ENCODE measurements at regions not wholly inside any gene's neighbourhood (a gene's known extent, or its start where the extent isn't known, plus 50 kb on each side); places are given as distances from the start of the nearest gene placed in this dataset.

GRCh38 chr15:61743345-61743909, 316.8 kb downstream of the VPS13C start:
- H4K20me1 ChIP-seq (ENCODE audit: insufficient read depth, low read length) = no peaks in the 10 kb centered on the region
- H3K79me2 ChIP-seq (ENCODE audit: insufficient read depth, low read length) = no peaks in the 10 kb centered on the region
- H2AFZ ChIP-seq (ENCODE audit: low read depth, low read length) = no peak overlapping the region
- H3K4me2 ChIP-seq (ENCODE audit: insufficient read depth, low read length) = no peak overlapping the region
- TF ChIP-seq, protein P1, sequence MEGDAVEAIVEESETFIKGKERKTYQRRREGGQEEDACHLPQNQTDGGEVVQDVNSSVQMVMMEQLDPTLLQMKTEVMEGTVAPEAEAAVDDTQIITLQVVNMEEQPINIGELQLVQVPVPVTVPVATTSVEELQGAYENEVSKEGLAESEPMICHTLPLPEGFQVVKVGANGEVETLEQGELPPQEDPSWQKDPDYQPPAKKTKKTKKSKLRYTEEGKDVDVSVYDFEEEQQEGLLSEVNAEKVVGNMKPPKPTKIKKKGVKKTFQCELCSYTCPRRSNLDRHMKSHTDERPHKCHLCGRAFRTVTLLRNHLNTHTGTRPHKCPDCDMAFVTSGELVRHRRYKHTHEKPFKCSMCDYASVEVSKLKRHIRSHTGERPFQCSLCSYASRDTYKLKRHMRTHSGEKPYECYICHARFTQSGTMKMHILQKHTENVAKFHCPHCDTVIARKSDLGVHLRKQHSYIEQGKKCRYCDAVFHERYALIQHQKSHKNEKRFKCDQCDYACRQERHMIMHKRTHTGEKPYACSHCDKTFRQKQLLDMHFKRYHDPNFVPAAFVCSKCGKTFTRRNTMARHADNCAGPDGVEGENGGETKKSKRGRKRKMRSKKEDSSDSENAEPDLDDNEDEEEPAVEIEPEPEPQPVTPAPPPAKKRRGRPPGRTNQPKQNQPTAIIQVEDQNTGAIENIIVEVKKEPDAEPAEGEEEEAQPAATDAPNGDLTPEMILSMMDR (IDR thresholded peaks at IDR 0.05; ENCODE audit: borderline replicate concordance, extremely low read depth, low read length, poor library complexity, severe bottlenecking) = no peak
- no peak for TF ChIP-seq EZH2 (IDR thresholded peaks at IDR 0.05; ENCODE audit: borderline replicate concordance, low read depth, low read length, severe bottlenecking)
- no peaks in the 10 kb centered on the region for H3K27me3 ChIP-seq (ENCODE audit: insufficient read depth, low read length, poor library complexity)
- ATAC-seq (ENCODE audit: insufficient read depth, low read depth) (no peak), DNase-seq (no peak)
- no peak overlapping the region for H3K27ac ChIP-seq (ENCODE audit: low read length)
- H3K9ac ChIP-seq (ENCODE audit: low read depth, low read length) = no peak overlapping the region
- no peak overlapping the region for H3K4me3 ChIP-seq (ENCODE audit: low read depth in 1 of 2, low read length in 2 of 2)
- no peaks in the 10 kb centered on the region for H3K4me1 ChIP-seq (ENCODE audit: insufficient read depth, low read length)
- H3K9me3 ChIP-seq (ENCODE audit: insufficient read depth, low read length, severe bottlenecking) = no peaks in the 10 kb centered on the region
- no peaks in the 10 kb centered on the region for H3K36me3 ChIP-seq (ENCODE audit: insufficient read depth, low read length)

- no peaks in the 10 kb centered on the region for H3K27me3 ChIP-seq (ENCODE audit: insufficient read depth, low read length, poor library complexity)
- H2AFZ ChIP-seq (ENCODE audit: low read depth, low read length) = no peak overlapping the region
- no peaks in the 10 kb centered on the region for H3K36me3 ChIP-seq (ENCODE audit: insufficient read depth, low read length)
- no peak overlapping the region for H3K27ac ChIP-seq (ENCODE audit: low read length)
- DNase-seq = no peak
- no peak overlapping the region for H3K4me3 ChIP-seq (ENCODE audit: low read depth in 1 of 2, low read length in 2 of 2)
- no peaks in the 10 kb centered on the region for H3K9me3 ChIP-seq (ENCODE audit: insufficient read depth, low read length, severe bottlenecking)
- H4K20me1 ChIP-seq (ENCODE audit: insufficient read depth, low read length) = no peaks in the 10 kb centered on the region
- TF ChIP-seq EZH2 (IDR thresholded peaks at IDR 0.05; ENCODE audit: borderline replicate concordance, low read depth, low read length, severe bottlenecking) = no peak
- TF ChIP-seq, protein P1 (IDR thresholded peaks at IDR 0.05; ENCODE audit: borderline replicate concordance, extremely low read depth, low read length, poor library complexity, severe bottlenecking) = no peak
- H3K4me2 ChIP-seq (ENCODE audit: insufficient read depth, low read length) = no peak overlapping the region
- ATAC-seq (ENCODE audit: insufficient read depth, low read depth) = no peak
- no peaks in the 10 kb centered on the region for H3K4me1 ChIP-seq (ENCODE audit: insufficient read depth, low read length)
- H3K79me2 ChIP-seq (ENCODE audit: insufficient read depth, low read length) = no peaks in the 10 kb centered on the region
- H3K9ac ChIP-seq (ENCODE audit: low read depth, low read length) = no peak overlapping the region
Observed at GRCh38 chr15:61742591-61742990, 317.7 kb downstream of the VPS13C start.

GRCh38 chr15:61736790-61737189, 323.5 kb downstream of the VPS13C start:
- Histone ChIP-seq H3K9ac (ENCODE audit: low read depth, low read length) (no peak overlapping the region), H3K79me2 (ENCODE audit: insufficient read depth, low read length) (no peaks in the 10 kb centered on the region), H2AFZ (ENCODE audit: low read depth, low read length) (no peak overlapping the region), H3K27ac (ENCODE audit: low read length) (no peak overlapping the region), H3K4me1 (ENCODE audit: insufficient read depth, low read length) (no peaks in the 10 kb centered on the region), H4K20me1 (ENCODE audit: insufficient read depth, low read length) (no peaks in the 10 kb centered on the region), H3K4me3 (ENCODE audit: low read depth in 1 of 2, low read length in 2 of 2) (no peak overlapping the region), H3K9me3 (ENCODE audit: insufficient read depth, low read length, severe bottlenecking) (no peaks in the 10 kb centered on the region), H3K27me3 (ENCODE audit: insufficient read depth, low read length, poor library complexity) (no peaks in the 10 kb centered on the region), H3K36me3 (ENCODE audit: insufficient read depth, low read length) (no peaks in the 10 kb centered on the region), H3K4me2 (ENCODE audit: insufficient read depth, low read length) (no peak overlapping the region)
- no peak for DNase-seq
- no peak for TF ChIP-seq EZH2 (IDR thresholded peaks at IDR 0.05; ENCODE audit: borderline replicate concordance, low read depth, low read length, severe bottlenecking)
- TF ChIP-seq, protein P1 (IDR thresholded peaks at IDR 0.05; ENCODE audit: borderline replicate concordance, extremely low read depth, low read length, poor library complexity, severe bottlenecking) = no peak
- no peak for ATAC-seq (ENCODE audit: insufficient read depth, low read depth)

DNA sequence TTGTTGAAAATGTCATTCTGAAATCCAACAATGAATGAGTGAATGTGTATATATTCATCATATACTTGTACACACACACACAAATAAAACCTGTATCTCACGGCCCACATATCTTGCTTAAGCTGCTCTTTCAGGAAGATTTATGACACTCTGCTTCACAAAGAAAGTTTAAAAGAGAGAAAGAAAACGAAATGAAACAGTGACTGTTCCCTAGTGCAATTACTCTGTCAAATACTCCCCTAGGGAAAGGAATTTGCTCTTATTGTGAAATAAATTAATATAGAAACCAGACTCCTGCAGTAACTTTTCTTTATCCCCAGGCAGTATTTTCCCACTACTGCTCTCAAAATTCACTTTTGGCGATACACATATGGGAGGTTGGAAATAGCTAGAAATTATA, 329.1 kb downstream of the VPS13C start:
- Histone ChIP-seq H3K27ac (ENCODE audit: low read length) (no peak overlapping the region), H3K36me3 (ENCODE audit: insufficient read depth, low read length) (no peaks in the 10 kb centered on the region), H4K20me1 (ENCODE audit: insufficient read depth, low read length) (no peaks in the 10 kb centered on the region), H3K4me1 (ENCODE audit: insufficient read depth, low read length) (no peaks in the 10 kb centered on the region), H3K9ac (ENCODE audit: low read depth, low read length) (no peak overlapping the region), H3K4me2 (ENCODE audit: insufficient read depth, low read length) (no peak overlapping the region), H3K27me3 (ENCODE audit: insufficient read depth, low read length, poor library complexity) (peaks cover 11% of the 10 kb centered on the region), H3K4me3 (ENCODE audit: low read depth in 1 of 2, low read length in 2 of 2) (no peak overlapping the region), H2AFZ (ENCODE audit: low read depth, low read length) (no peak overlapping the region), H3K9me3 (ENCODE audit: insufficient read depth, low read length, severe bottlenecking) (no peaks in the 10 kb centered on the region), H3K79me2 (ENCODE audit: insufficient read depth, low read length) (no peaks in the 10 kb centered on the region)
- DNase-seq = no peak
- no peak for ATAC-seq (ENCODE audit: insufficient read depth, low read depth)
- TF ChIP-seq, protein P1 (IDR thresholded peaks at IDR 0.05; ENCODE audit: borderline replicate concordance, extremely low read depth, low read length, poor library complexity, severe bottlenecking) = no peak
- no peak for TF ChIP-seq EZH2 (IDR thresholded peaks at IDR 0.05; ENCODE audit: borderline replicate concordance, low read depth, low read length, severe bottlenecking)
